H1 (cell line): ENCODE measurements at regions not wholly inside any gene's neighbourhood (a gene's known extent, or its start where the extent isn't known, plus 50 kb on each side); places are given as distances from the start of the nearest gene placed in this dataset.

ENCODE experiments used
- CTCF ChIA-PET: fragments of 300-600 bp; sonication (Branson Sonifier 250); formaldehyde crosslinking; loops from one replicate; lab custom pipeline; 2021; ENCODE audit not compliant: partially characterized antibody; lab: Charles Lee
- POLR2A ChIA-PET: fragments of 300-600 bp; sonication (Branson Sonifier 250); formaldehyde crosslinking; loops from one replicate; lab custom pipeline; 2021; ENCODE audit warnings: inconsistent platforms; ENCODE audit not compliant: partially characterized antibody; lab: Charles Lee
- DNase-seq, 2 experiments: peaks; one replicate each; pipeline versions ENCODE4 v3.0.0 to v3.0.0-alpha.2; 2010 to 2022; ENCODE audit warnings: low spot score in 2 of 2, low read depth in 1 of 2, mixed read lengths in 1 of 2
- FAIRE-seq: peaks from 2 replicates; lab custom pipeline; 2011; peaks lifted over from hg19 to GRCh38; lab: Jason Lieb, UNC
- H2AFZ ChIP-seq: 2 replicates; pipeline ENCODE4 v1.8.1; 2012; ENCODE audit warnings: low read length, inconsistent platforms
- H2AK5ac ChIP-seq: 2 replicates; pipeline ENCODE4 v1.6.1; 2013; ENCODE audit warnings: low read depth, low read length
- H2BK120ac ChIP-seq: replicated peaks from 2 replicates; pipeline ENCODE3; 2013; ENCODE audit warnings: low read depth, low read length, inconsistent platforms
- H2BK12ac ChIP-seq: 2 replicates; pipeline ENCODE4 v1.6.1; 2013; ENCODE audit warnings: low read depth, low read length
- H2BK15ac ChIP-seq: 2 replicates; pipeline ENCODE4 v1.6.1; 2013; ENCODE audit warnings: low read length
- H2BK20ac ChIP-seq: 2 replicates; pipeline ENCODE4 v1.6.1; 2013; ENCODE audit warnings: low read length
- H2BK5ac ChIP-seq: 2 replicates; pipeline ENCODE4 v1.6.1; 2013; ENCODE audit warnings: low read depth, low read length
- H3K14ac ChIP-seq: 2 replicates; pipeline ENCODE4 v1.6.1; 2013; ENCODE audit warnings: inconsistent platforms; ENCODE audit not compliant: insufficient read length
- H3K18ac ChIP-seq: 2 replicates; pipeline ENCODE4 v1.6.1; 2013; ENCODE audit warnings: low read length; ENCODE audit errors: extremely low read depth
- H3K23ac ChIP-seq: 2 replicates; pipeline ENCODE4 v1.6.1; 2013; ENCODE audit warnings: inconsistent platforms; ENCODE audit not compliant: insufficient read length
- H3K23me2 ChIP-seq: 2 replicates; pipeline ENCODE4 v1.6.1; 2013; ENCODE audit warnings: low read depth, low read length
- H3K27ac ChIP-seq: 2 replicates; pipeline ENCODE4 v1.6.1; 2011; ENCODE audit warnings: low read depth, low read length, inconsistent platforms
- H3K27me3 ChIP-seq, 4 experiments: replicated peaks in 1 of 4; 1 replicate in 1 of 4; 2 replicates in 3 of 4; pipeline versions ENCODE4 v1.6.1 to v1.8.1; 2011 to 2013; ENCODE audit warnings: low read length in 3 of 4, mild to moderate bottlenecking in 3 of 4, inconsistent platforms in 2 of 4, mixed read lengths in 2 of 4, moderate library complexity in 1 of 4; ENCODE audit not compliant: control insufficient read depth in 3 of 4, insufficient read depth in 3 of 4; ENCODE audit errors: extremely low read depth in 1 of 4
- H3K36me3 ChIP-seq, 4 experiments: 2 replicates each; pipeline versions ENCODE4 v1.6.1 to v1.8.1; 2011 to 2013; ENCODE audit warnings: mild to moderate bottlenecking in 4 of 4, low read length in 3 of 4, moderate library complexity in 2 of 4, control low read depth in 1 of 4, inconsistent platforms in 1 of 4; ENCODE audit not compliant: insufficient read depth in 4 of 4, control insufficient read depth in 2 of 4
- H3K4ac ChIP-seq: replicated peaks from 2 replicates; pipeline ENCODE3; 2013; ENCODE audit warnings: low read length, low read depth, mixed read lengths, inconsistent platforms; ENCODE audit not compliant: insufficient read length
- H3K4me1 ChIP-seq, 4 experiments: replicated peaks in 1 of 4; 1 replicate in 1 of 4; 2 replicates in 3 of 4; pipeline versions ENCODE4 v1.6.1 to v1.8.1; 2011 to 2013; ENCODE audit warnings: low read length in 3 of 4, inconsistent platforms in 2 of 4, mixed read lengths in 1 of 4; ENCODE audit not compliant: insufficient read depth in 4 of 4, control insufficient read depth in 3 of 4
- H3K4me2 ChIP-seq, 2 experiments: 2 replicates each; pipeline versions ENCODE4 v1.6.1 to v1.8.1; 2011 to 2013; ENCODE audit warnings: low read depth in 2 of 2, low read length in 2 of 2, control low read depth in 1 of 2, inconsistent platforms in 1 of 2, mild to moderate bottlenecking in 1 of 2; ENCODE audit not compliant: insufficient read depth in 1 of 2
- H3K4me3 ChIP-seq, 4 experiments: fragments of 200-600, 300-600 bp in 1 of 4; sonication (generic), shearing (Covaris generic), sonication (Bioruptor Twin) in 1 of 4; 2 replicates each; pipeline versions ENCODE4 v1.5.1 to v1.8.1; 2011 to 2016; ENCODE audit warnings: low read length in 4 of 4, low read depth in 3 of 4, control low read depth in 2 of 4, inconsistent platforms in 2 of 4, mild to moderate bottlenecking in 2 of 4, mixed read lengths in 1 of 4, moderate library complexity in 1 of 4; ENCODE audit not compliant: insufficient read depth in 2 of 4; ENCODE audit errors: extremely low read depth in 1 of 4
- H3K56ac ChIP-seq: replicated peaks from 2 replicates; pipeline ENCODE3; 2013; ENCODE audit warnings: low read depth, mild to moderate bottlenecking, mixed read lengths, low read length, inconsistent platforms; ENCODE audit not compliant: insufficient read length
- H3K79me1 ChIP-seq: 2 replicates; pipeline ENCODE4 v1.6.1; 2013; ENCODE audit warnings: low read depth, low read length, control low read depth
- H3K79me2 ChIP-seq, 2 experiments: 2 replicates each; pipeline versions ENCODE4 v1.6.1 to v1.8.1; 2012 to 2013; ENCODE audit warnings: low read length in 2 of 2, mild to moderate bottlenecking in 2 of 2, inconsistent platforms in 1 of 2; ENCODE audit not compliant: insufficient read depth in 2 of 2, control insufficient read depth in 1 of 2
- H3K9ac ChIP-seq, 4 experiments: replicated peaks in 1 of 4; 1 replicate in 1 of 4; 2 replicates in 3 of 4; pipeline versions ENCODE4 v1.6.1 to v1.8.1; 2011 to 2013; ENCODE audit warnings: low read depth in 3 of 4, low read length in 3 of 4, control low read depth in 2 of 4, mild to moderate bottlenecking in 2 of 4, moderate library complexity in 2 of 4, inconsistent platforms in 1 of 4; ENCODE audit errors: extremely low read depth in 1 of 4
- H3K9me3 ChIP-seq, 2 experiments: 2 replicates each; pipeline versions ENCODE4 v1.6.1 to v1.8.1; 2012 to 2013; ENCODE audit warnings: mild to moderate bottlenecking in 2 of 2, moderate library complexity in 2 of 2, control low read depth in 1 of 2, inconsistent platforms in 1 of 2, low read depth in 1 of 2, low read length in 1 of 2, mixed read lengths in 1 of 2; ENCODE audit not compliant: insufficient read depth in 2 of 2
- H4K20me1 ChIP-seq, 2 experiments: replicated peaks in 1 of 2; 2 replicates each; pipeline versions ENCODE3 to v1.8.1; 2011 to 2013; ENCODE audit warnings: inconsistent platforms in 2 of 2, low read length in 2 of 2, mild to moderate bottlenecking in 1 of 2; ENCODE audit not compliant: insufficient read depth in 2 of 2, control insufficient read depth in 1 of 2
- H4K5ac ChIP-seq: 2 replicates; pipeline ENCODE4 v1.6.1; 2013; ENCODE audit warnings: low read length, low read depth, mixed read lengths, inconsistent platforms; ENCODE audit not compliant: insufficient read length
- H4K8ac ChIP-seq: 2 replicates; pipeline ENCODE4 v1.8.0; 2013; ENCODE audit warnings: mild to moderate bottlenecking, moderate library complexity, low read length, inconsistent platforms; ENCODE audit not compliant: insufficient read depth; ENCODE audit errors: extremely low read depth
- H4K91ac ChIP-seq: replicated peaks from 2 replicates; pipeline ENCODE3; 2013; ENCODE audit warnings: low read length, mixed read lengths, inconsistent platforms; ENCODE audit not compliant: insufficient read length
- ASH2L ChIP-seq: fragments of 200-600, 300-600 bp; sonication (generic); IDR thresholded peaks from one replicate; pipeline ENCODE4 v1.7.1; 2017; ENCODE audit warnings: low read length
- ATF3 ChIP-seq: IDR thresholded peaks from 2 replicates; pipeline ENCODE4 v1.6.1; 2011; ENCODE audit warnings: low read depth, mild to moderate bottlenecking, low read length; ENCODE audit not compliant: insufficient read depth
- BCL11A ChIP-seq, 2 experiments: IDR thresholded peaks; one replicate each; pipeline ENCODE4 v1.6.1; 2011; ENCODE audit warnings: low read depth in 2 of 2, low read length in 2 of 2, mild to moderate bottlenecking in 2 of 2
- CEBPB ChIP-seq: IDR thresholded peaks from 2 replicates; pipeline ENCODE4 v1.6.1; 2012; ENCODE audit warnings: low read depth, low read length
- CHD2 ChIP-seq: IDR thresholded peaks from 2 replicates; pipeline ENCODE4 v1.6.1; 2012; ENCODE audit warnings: low read length, improper control_type of control experiment
- EGR1 ChIP-seq: IDR thresholded peaks from 2 replicates; pipeline ENCODE4 v1.6.1; 2011; ENCODE audit warnings: low read depth, low read length, borderline replicate concordance
- EZH2 ChIP-seq: fragments of 200-600 bp; sonication (generic); IDR thresholded peaks from 2 replicates; pipeline ENCODE4 v1.7.1; 2012; ENCODE audit warnings: low read depth, mild to moderate bottlenecking, moderate library complexity, low read length, inconsistent platforms; ENCODE audit not compliant: severe bottlenecking
- POLR2A ChIP-seq, 2 experiments: IDR thresholded peaks; 1 replicate in 1 of 2; 2 replicates in 1 of 2; pipeline ENCODE4 v1.6.1; 2011; ENCODE audit warnings: low read depth in 2 of 2, low read length in 2 of 2, mild to moderate bottlenecking in 2 of 2; ENCODE audit errors: control extremely low read depth in 1 of 2
- SIN3A ChIP-seq, 2 experiments: IDR thresholded peaks in 1 of 2; conservative IDR thresholded peaks in 1 of 2; 2 replicates each; pipeline ENCODE4 v1.6.1; 2011 to 2012; ENCODE audit warnings: low read length in 2 of 2, improper control_type of control experiment in 1 of 2, low read depth in 1 of 2, mild to moderate bottlenecking in 1 of 2
- SP4 ChIP-seq: IDR thresholded peaks from 2 replicates; pipeline ENCODE4 v1.6.1; 2012; ENCODE audit warnings: low read length, inconsistent platforms
- TBP ChIP-seq: IDR thresholded peaks from 2 replicates; pipeline ENCODE4 v1.6.1; 2011; ENCODE audit warnings: low read depth, low read length, improper control_type of control experiment
- ZNF274 ChIP-seq: IDR thresholded peaks from 2 replicates; pipeline ENCODE4 v1.7.0; 2012; ENCODE audit warnings: low read length, borderline replicate concordance; ENCODE audit errors: extremely low read depth
- WGBS, 2 experiments: shearing (Covaris generic) in 1 of 2; methylation state at CpG; one replicate each; pipeline versions ENCODE4 v1.1.6 to v1.1.7; 2013 to 2015; ENCODE audit warnings: low lambda C conversion rate in 2 of 2, mixed read lengths in 2 of 2, inconsistent platforms in 1 of 2, low coverage in 1 of 2, missing lambda C conversion rate in 1 of 2; ENCODE audit not compliant: insufficient replicate concordance in 2 of 2, insufficient coverage in 1 of 2, insufficient read length in 1 of 2; ENCODE audit errors: extremely low coverage in 1 of 2, missing lambda C conversion rate in 1 of 2; 5-methylcytosine and 5-hydroxymethylcytosine counted together

- no peak overlapping the region for H3K14ac ChIP-seq
- H2AK5ac ChIP-seq, result no peak overlapping the region
- H3K4me3 ChIP-seq, result no peak overlapping the region
- WGBS, 2 experiments, result 84% methylated on average over 5 of the region's 5 CpGs; no CpG with 5 or more reads in 1 of the 2 experiments
- no peak overlapping the region for H4K91ac ChIP-seq
- H3K23me2 ChIP-seq, result no peaks in the 10 kb centered on the region
- CTCF ChIA-PET, result no interaction called here
- H3K27me3 ChIP-seq, result no peaks in the 10 kb centered on the region; a peak in 1 of 7 replicates
- no peak overlapping the region for H4K5ac ChIP-seq
- H2BK120ac ChIP-seq, result no peak overlapping the region
- no peak overlapping the region for H3K23ac ChIP-seq
- POLR2A ChIA-PET, result no interaction called here
- no peak overlapping the region for H2BK15ac ChIP-seq
- peaks cover 0 to 3% (median 2%) of the 10 kb centered on the region in 4 experiments; a peak in 2 of 7 replicates for H3K4me1 ChIP-seq
- no peak overlapping the region for H4K8ac ChIP-seq
- no peak overlapping the region for H3K4me2 ChIP-seq
- no peaks in the 10 kb centered on the region for H3K36me3 ChIP-seq
- no peaks in the 10 kb centered on the region for H3K79me1 ChIP-seq
- H3K18ac ChIP-seq, result no peak overlapping the region
- no peak overlapping the region for H2BK12ac ChIP-seq
- no peak overlapping the region for H3K4ac ChIP-seq
- no peak overlapping the region for H2AFZ ChIP-seq
- H2BK5ac ChIP-seq, result no peak overlapping the region
- H3K9ac ChIP-seq, result no peak overlapping the region
- H3K9me3 ChIP-seq, result no peaks in the 10 kb centered on the region
- H3K27ac ChIP-seq, result no peak overlapping the region
- FAIRE-seq (no peak), DNase-seq (no peak)
- H4K20me1 ChIP-seq, result no peaks in the 10 kb centered on the region
- no peak overlapping the region for H3K56ac ChIP-seq
- H2BK20ac ChIP-seq, result no peak overlapping the region
- H3K79me2 ChIP-seq, result no peaks in the 10 kb centered on the region
- no peak for TF ChIP-seq CHD2
- TF ChIP-seq EZH2, result no peak
- no peak for TF ChIP-seq SP4
- TF ChIP-seq SIN3A (conservative IDR thresholded peaks at IDR 0.05 in 1 of 2, IDR thresholded peaks at IDR 0.05 in 1 of 2; ENCODE audit: low read depth in 1 of 2, low read length in 2 of 2), result no peak
- no peak for TF ChIP-seq BCL11A (IDR thresholded peaks at IDR 0.05; ENCODE audit: low read depth in 2 of 2, low read length in 2 of 2)
- no peak for TF ChIP-seq ATF3
- TF ChIP-seq ZNF274, result no peak
- no peak for TF ChIP-seq EGR1
- TF ChIP-seq POLR2A (IDR thresholded peaks at IDR 0.05; ENCODE audit: control extremely low read depth in 1 of 2, low read depth in 2 of 2, low read length in 2 of 2), result no peak
- no peak for TF ChIP-seq ASH2L
- TF ChIP-seq TBP, result no peak
- no peak for TF ChIP-seq CEBPB
- TF ChIP-seq, all 59 proteins: peak for 0
Measured at GRCh38 chr13:20337884-20338551, 105.9 kb upstream of the GJB6 start.
